Sciatic nerve (tissue), 2 donors: ENCODE measurements at regions not wholly inside any gene's neighbourhood (a gene's known extent, or its start where the extent isn't known, plus 50 kb on each side); places are given as distances from the start of the nearest gene placed in this dataset.

Source experiments
- ATAC-seq: fragments of 200-7000 bp; cut with Tn5 transposase; one replicate; pipeline ENCODE4 v1.9.1; 2020; ENCODE audit warnings: mild to moderate bottlenecking, moderate library complexity
- DNase-seq: peaks from one replicate; pipeline ENCODE4 v3.0.0-alpha.2; 2020; ENCODE audit warnings: low spot score
- intact Hi-C: fragments of 100-400 bp; cut with DNase I; formaldehyde crosslinking; loops from one replicate; pipeline ENCODE4 v1.14.2; 2022
- donor health status: DM: no; HTN: no; CAD: no.
- donor health status: DM: no; HTN: no; CAD: no.

DNA sequence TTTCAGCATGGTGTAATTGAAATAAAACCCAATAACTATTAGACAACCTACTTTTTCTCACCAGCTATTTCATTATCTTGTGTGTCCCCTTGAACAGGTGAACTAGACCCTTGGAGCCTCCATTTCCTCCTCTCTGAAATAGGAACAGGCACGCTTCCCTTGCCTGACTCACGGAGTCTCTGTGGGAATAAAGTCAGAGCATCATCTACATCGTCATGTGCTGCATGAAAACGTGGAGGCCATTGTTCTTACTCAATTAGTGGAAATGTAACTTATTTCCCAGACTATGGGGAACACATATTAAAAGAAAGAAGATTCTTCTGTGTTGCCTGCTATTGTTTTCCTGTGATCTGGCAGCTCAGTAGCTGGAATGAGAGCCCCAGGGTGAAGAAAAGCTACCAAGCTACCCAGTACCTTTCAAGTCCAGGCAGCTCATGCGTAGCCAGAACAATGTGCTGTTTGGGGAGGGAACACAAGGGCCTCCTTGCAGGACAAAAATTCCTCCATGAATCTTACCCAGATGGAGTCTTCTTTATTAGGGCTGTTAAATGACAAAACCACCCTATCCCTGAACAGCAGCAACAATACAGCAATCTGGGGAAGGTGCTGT, 59.8 kb downstream of the SOX11 start:
- intact Hi-C loops, result no loop called here
- DNase-seq (no peak), ATAC-seq (no peak)

DNA sequence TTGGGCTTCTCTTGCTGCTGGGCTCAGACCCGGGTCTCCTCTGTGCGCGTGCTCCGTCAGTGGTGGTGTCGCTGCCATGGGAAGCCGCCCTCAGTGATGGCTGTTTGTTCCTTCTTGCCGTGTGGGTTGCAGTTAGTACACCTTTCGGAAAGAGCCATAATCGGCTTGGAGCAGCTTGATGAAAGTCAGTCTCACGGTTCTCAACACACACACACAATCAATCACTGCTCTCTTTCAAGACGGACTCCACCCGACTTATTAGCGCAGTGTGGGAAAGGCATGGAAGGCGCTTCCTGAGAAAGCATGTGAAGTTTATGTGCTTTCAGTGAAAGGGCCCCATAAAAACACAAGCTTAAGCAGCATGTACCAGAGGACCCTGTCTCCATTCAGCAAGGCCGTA, 64.1 kb downstream of the SOX11 start:
- ATAC-seq (no peak), DNase-seq (no peak)
- intact Hi-C loops, result no loop called here

DNA sequence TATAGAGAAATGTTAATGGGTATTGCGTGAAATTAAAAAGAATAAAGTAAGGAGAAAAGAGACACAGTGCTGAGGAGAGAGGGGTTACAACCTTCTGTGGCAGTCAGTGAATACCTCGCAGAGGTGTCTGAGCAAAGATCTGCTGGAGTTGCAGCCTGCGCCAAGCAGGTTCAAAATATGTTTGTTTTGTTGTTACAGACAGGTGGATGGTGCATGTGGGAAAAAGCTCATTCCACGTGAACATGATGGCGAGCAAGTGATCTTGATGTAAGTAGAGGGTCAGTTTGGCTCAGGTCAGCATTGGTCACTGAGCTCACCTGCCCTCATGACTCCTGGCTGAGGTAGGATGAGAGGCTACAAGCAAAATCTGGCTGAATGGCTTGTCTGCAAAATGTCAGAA, 66.2 kb downstream of the SOX11 start:
- ATAC-seq (no peak), DNase-seq (no peak)
- intact Hi-C loops, result no loop called here

DNA sequence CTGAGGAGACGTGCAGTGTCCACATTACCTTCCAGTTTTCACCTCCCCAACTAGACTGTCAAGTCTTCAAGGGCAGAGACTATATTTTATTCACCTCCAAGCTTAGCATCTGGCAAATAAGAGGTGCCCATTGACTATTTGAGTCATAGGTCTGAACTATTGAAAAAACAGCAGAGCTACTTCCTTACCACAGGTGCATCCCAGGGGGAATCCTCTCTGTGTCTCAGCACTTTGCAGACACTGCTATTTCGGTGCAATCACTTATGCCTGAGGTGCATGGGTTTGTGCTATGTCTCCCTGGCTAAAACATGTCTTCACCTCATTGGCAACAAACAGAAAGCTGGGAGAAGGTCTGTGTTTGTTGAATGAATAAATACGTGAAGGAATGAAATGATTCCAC, 67.8 kb downstream of the SOX11 start:
- no peak for ATAC-seq
- no peak for DNase-seq
- intact Hi-C loops, result no loop called here

DNA sequence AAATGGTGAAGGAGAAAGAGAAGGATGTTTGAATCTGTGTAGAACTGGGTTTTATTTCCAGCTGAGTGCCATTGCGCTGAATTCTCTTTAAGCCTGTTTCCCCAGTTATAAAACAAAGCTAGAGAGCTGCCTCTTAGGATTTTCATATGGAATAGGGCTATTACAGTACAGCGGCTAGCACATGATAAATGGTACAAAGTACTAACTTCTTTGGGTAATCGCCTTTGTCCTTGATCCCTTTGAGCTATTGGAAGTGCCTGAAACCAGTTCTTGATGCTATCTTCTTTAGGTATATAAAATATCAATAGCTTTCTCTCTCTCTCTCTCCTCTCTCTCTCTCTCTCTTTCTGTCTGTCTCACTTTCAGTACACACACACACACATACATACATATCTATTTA, 71.3 kb downstream of the SOX11 start:
- ATAC-seq (no peak), DNase-seq (no peak)
- intact Hi-C loops, result no loop called here

DNA sequence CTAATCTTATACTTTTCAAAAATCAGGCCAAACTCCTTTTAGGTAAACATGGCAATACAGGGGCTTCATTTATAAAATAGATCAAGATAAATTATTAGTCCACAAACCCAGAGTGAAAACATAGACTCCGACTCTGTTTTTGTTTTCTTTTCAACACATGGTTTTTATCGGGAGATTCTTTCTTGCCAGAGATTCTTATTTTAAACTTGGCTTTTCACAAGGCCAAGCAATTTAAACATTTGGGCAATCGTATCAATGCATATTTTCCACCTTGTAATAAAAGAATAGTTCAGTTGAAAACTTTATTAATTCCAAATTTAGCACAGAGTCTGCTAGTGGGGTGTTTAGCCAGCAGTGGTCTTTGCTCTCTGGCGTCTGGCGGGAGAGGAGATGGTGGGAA, 71.9 kb downstream of the SOX11 start:
- ATAC-seq, result no peak

DNA sequence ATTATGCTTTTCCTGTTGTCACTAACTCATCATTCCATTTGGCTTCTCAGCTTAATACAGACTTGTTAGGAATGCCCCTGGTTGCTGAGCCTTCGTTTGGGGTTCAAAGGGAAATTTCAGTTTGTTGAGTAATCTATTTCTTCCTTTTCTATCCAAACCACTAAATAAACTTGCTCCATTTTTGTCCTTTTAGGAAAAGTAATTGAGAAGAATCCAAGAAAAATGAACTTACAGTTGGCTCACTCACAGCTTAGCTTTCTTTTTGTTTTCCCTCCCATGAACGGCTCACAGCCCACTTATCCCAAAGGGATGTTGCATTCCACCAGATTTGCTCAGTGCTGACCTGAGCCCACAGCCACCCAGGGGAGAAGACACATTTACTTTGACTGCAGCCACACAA, 73.9 kb downstream of the SOX11 start:
- no peak for ATAC-seq
- no peak for DNase-seq
- intact Hi-C loops, result no loop called here

More for the DNA sequence above, 71.9 kb downstream of the SOX11 start:
- no peak for DNase-seq
- intact Hi-C loops, result no loop called here

DNA sequence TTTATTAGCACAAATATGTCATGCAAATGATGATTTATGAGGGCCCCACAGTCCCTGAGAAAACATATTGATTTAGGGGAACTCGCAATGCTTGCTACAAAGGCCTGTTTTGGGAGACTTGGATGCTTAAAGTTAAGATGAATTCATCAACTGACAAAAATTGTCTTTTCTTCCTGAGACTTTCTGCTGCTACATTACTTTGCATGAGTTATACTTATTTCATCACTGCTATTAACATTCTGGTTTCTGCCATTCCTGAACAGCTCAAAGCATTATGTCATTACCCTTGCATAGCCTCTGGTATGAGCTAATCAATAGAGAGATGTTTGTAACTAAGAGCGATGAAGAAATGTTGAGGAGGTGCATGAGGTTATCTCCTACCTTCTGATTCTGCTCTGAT, 74.4 kb downstream of the SOX11 start:
- DNase-seq (no peak), ATAC-seq (no peak)
- intact Hi-C loops, result no loop called here

DNA sequence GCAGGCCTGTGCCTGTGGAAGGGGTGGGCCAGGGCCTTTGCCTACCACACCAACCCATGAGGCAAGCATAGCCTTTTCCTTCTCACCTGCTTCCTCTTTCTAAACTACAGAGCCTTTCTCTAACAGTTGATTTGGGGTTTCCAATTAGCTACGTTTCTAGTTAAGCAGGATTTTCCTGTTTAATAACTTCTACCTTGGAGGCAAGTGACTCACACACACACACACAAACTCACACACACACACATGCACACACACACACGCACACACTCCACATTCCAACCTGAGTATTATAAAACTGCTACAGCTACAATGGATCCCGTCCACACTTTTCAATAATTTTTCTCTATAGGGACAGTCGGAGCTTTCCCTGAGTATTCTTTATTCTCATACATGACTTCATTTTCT, 84.9 kb downstream of the SOX11 start:
- no peak for ATAC-seq
- intact Hi-C loops, result no loop called here

DNA sequence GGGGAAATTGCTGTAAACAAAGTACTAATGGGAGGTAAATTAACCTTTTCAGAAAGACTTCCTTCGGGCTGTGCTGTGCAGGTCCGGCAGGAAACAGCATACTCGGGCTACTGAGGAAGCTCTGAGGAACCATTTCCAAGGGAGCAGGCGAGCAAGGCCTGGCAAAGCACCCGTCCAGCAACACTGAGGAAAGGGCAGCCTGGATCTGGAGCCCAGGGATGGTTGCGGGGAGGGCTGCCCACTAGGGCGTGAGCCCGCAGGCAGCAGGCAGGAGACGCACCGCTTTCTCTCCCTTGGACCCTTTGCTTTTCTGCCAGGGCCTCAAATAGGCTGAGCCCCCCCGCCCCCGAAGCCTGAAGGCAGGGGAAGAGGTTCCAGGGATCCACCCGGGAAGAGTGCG, 89.5 kb downstream of the SOX11 start:
- intact Hi-C loops, result no loop called here
- ATAC-seq (no peak), DNase-seq (no peak)

More for the DNA sequence above, 84.9 kb downstream of the SOX11 start:
- DNase-seq, result no peak

DNA sequence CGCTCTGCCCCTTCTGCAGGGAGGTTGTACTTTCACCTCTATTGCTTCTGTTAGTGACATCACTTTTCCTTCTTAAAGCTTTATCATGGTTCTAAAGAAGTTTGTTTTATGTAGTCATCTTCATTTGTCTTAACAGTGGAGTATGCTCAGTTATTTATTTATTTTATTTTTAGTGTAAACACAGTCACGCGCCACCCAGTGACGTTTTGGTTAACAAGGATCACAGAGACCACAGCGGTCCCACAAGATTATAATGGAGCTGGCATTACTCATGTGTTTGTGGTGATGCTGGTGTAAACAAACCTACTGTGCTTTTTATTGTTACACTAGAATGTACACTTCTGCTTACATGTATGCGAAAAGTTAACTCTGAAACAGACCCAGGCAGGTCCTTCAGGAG, 89.9 kb downstream of the SOX11 start:
- DNase-seq (no peak), ATAC-seq (no peak)
- intact Hi-C loops, result no loop called here

DNA sequence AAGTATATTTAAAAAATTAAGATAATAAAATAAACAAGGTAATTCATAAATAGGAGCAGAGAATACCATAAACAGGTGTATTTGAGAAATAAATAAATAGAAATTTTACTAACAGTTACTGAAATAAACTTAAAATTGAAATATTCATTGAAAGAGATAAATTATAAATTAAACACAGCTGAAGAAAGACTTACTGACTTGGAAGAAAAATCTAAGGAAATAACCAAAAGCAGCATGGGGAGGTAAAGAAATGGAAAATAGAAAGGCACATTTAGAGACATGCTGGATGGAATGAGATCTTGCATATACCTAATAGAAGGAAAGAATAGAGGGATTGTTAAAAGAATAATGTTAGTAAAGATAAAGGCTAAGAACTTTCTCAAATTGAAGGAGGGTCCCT, 96.3 kb downstream of the SOX11 start:
- ATAC-seq (no peak), DNase-seq (no peak)
- intact Hi-C loops, result no loop called here

DNA sequence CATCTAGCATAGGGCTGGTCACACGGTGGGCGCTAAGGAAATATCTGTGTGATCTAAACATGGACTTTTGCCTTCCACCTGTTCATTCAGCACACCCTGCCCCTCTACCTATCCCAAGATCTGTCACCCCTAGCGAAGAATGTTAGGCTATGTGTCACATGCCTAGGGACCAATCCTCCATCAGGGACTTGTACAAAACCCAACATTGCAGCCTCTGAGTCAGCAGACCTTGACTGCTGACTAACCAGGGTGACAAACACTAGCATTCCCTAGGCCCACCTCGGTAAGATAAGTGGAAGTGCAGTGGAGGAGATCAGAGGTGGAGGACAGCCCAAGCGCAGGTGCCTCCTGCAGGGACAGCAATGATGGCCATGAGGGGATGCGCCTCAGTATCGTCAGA, 99.2 kb downstream of the SOX11 start:
- no peak for ATAC-seq
- intact Hi-C loops, result loop anchor here (10.0 kb wide), 1 partner anchor 527 kb away; no protein-coding TSS in a partner anchor
- no peak for DNase-seq

DNA sequence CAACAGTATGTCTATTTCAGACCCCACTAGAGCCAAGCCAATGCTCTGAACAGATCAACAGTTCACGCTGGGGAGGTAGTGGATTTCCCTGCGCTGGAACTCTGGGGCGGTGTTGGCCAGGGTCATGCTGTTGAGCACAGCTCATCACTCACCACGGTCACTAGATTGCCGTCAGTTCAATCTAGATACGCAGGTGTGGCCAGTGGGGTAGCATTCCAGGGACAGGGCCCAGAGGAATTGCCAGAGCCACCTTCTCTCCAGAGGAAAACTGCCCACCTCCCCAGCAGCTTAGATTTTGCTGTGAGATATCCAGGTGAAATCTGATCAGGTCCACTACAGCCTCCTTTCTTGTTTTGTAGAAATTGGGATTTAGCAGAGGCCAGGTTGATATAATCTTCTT, 101.8 kb downstream of the SOX11 start:
- ATAC-seq (no peak), DNase-seq (no peak)
- intact Hi-C loops, result loop anchor here (10.0 kb wide), 1 partner anchor 529 kb away; no protein-coding TSS in a partner anchor

DNA sequence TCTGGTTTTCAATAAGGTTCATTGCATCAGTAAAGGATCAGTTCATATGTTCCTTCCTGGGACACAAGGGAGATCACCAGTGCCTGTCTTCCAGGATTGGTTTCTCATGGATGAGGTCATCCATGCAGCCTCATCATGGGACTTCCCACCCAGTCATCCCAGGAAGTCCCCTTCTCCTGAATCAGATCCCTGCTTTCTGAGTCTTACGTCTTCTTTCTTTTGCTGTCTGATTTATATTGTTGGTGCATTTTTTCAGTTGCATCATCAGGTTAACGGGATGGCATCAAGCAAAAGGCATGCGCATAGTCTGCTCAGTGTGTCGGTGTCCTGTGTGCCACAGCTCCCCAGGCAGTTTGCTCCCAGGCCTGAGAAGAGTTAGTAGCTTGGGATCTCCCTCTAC, 105.9 kb downstream of the SOX11 start:
- DNase-seq (no peak), ATAC-seq (no peak)
- intact Hi-C loops, result loop anchor here (10.0 kb wide), 1 partner anchor 533 kb away; no protein-coding TSS in a partner anchor

DNA sequence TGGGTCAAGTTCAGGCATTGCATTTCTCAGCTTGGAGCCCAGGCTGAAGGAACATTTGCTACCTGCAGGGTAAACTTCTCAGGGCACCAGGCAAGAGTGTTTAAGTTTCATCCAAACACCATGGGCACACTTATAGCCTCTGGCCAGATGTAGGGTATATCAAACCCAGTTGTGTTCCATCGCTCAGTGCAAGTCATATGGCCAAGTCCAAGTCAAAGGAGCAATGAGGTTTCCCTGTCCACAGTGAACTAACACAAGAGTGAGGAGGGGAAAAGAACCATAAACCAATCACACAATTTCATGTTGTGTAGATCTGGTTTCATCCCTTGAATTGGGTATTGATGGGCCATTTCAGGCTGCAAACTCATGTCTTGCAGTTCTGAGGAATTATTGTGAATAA, 107.2 kb downstream of the SOX11 start:
- ATAC-seq (no peak), DNase-seq (no peak)
- intact Hi-C loops, result loop anchor here (10.0 kb wide), 1 partner anchor 535 kb away; no protein-coding TSS in a partner anchor

DNA sequence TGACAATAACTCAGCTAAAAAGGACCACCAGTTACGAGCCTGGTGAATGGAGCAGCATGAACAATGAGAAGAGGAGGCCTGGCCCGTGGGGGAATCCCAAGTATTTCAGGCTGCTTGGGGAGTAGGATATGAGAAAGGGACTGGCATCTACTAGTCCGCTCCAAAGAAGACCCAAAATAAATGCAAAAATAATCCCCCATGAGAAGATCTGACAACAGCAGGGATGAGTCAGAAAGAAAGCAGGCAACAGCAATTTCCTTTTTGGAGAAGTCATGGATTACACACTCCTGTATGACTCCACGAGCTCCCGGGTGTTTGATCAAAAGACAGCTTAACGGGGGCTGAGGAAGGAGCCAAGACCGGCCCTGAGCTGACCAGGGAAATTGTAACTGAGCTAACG, 111.4 kb downstream of the SOX11 start:
- intact Hi-C loops, result no loop called here
- ATAC-seq (no peak), DNase-seq (no peak)

DNA sequence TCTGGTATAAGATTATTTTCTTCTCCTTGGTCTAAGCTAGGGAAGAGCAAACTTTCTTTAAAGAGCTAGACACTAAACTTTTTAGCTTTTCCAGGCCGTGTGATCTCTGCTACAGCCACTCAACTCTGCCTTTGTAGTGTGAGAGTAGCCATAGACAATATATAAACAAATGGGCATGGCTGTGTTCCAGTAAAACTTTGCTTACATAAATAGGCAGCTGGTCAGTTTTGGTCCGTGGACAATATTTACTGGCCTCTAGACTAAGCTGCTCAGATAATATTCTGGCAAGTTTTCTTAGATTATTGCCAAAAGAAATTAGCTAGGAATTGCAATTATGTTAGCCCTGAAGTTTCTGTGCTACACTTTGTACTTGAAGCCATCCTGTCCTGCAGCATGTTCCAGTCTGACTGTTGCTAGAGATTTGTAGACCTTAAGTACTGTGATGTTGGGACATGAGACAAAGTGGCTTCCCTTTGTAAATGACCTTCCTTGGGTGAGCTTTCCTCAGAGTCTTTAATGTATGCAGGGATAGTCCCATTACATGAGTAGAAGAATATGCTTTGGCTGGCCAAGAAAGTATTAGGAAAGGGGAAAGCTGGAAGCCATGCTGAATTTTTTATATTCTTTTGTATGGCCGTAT, 126.9 kb downstream of the SOX11 start:
- no peak for ATAC-seq

DNA sequence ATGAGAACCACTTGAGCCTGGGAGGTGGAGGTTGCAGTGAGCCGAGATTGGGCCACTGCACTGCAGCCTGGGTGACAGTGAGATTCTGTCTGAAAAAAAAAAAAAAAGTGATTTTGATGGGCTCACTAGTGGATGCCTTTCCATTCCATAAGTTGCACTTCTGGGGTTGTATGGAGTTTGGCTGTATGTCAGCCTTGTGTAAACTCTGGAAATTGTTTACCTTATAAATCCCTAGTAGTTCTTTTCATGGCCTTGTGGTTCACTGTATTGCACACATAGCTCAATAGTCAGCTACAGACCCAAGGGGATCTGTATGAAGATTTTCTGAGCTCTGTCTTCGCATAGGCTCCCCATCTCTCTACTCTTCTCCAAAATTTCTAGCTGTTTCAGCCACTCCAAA, 131.9 kb downstream of the SOX11 start:
- intact Hi-C loops, result no loop called here
- ATAC-seq, result no peak
- DNase-seq, result no peak

More for the DNA sequence above, 126.9 kb downstream of the SOX11 start:
- no peak for DNase-seq
- intact Hi-C loops, result no loop called here

DNA sequence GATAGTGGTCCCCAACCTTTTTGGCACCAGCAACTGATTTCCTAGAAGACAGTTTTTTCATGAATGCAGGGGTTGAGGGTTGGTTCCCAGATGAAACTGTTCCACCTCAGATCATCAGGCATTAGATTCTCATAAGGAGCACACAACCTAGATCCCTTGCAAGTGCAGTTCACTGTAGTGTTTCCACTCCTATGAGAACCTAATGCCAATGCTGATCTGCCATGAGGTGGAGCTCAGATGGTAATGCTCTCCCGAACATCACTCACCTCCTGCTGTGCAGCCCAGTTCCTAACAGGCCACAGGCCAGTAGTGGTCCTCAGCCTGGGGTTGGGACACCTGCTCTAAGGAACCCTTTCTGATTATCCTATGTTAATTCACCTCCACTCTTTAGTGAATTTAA, 133.5 kb downstream of the SOX11 start:
- no peak for ATAC-seq
- intact Hi-C loops, result no loop called here
- no peak for DNase-seq
